ENCODE measurements at regions not wholly inside any gene's neighbourhood (a gene's known extent, or its start where the extent isn't known, plus 50 kb on each side); places are given as distances from the start of the nearest gene placed in this dataset.

GRCh38 chr7:45456105-45456504 is 118.1 kb upstream of the ADCY1 start:
- intact Hi-C loops (cut with micrococcal nuclease), result no loop called here
- H3K9me3 ChIP-seq (ENCODE audit: control insufficient read depth in 1 of 2, insufficient read depth in 1 of 2, low read depth in 1 of 2, low read length in 2 of 2), result no peaks in the 10 kb centered on the region
- H3K27me3 ChIP-seq (ENCODE audit: insufficient read depth, low read length), result peaks cover 68% of the 10 kb centered on the region
- no peaks in the 10 kb centered on the region for H3K79me2 ChIP-seq (ENCODE audit: insufficient read depth, low read length)
- ChIA-PET RAD21 (ENCODE audit: low non-redundant PET in 1 of 2, low total read pairs in 2 of 2, uncharacterized antibody in 2 of 2, unreplicated experiment in 2 of 2) (no interaction called here), POLR2A (no interaction called here), CTCF (no interaction called here)
- H4K20me1 ChIP-seq (ENCODE audit: insufficient read depth), result no peaks in the 10 kb centered on the region
- no peak overlapping the region for H3K9ac ChIP-seq (ENCODE audit: low read length)
- ATAC-seq, result no peak
- no peak for DNase-seq (ENCODE audit: low read depth, low spot score)
- no peaks in the 10 kb centered on the region for H3K4me1 ChIP-seq (ENCODE audit: control insufficient read depth in 1 of 2, insufficient read depth in 2 of 2, low read length in 2 of 2)
- H2AFZ ChIP-seq (ENCODE audit: low read depth, low read length, poor library complexity, severe bottlenecking), result no peak overlapping the region
- no peaks in the 10 kb centered on the region for H3K9me2 ChIP-seq (ENCODE audit: insufficient read depth)
- H3K4me3 ChIP-seq (replicated peaks in 1 of 2; ENCODE audit: low read depth in 1 of 2, low read length in 2 of 2), result no peak overlapping the region
- no TSS peak for BruUV-seq (replicated peaks)
- H3K4me2 ChIP-seq (ENCODE audit: low read length), result no peak overlapping the region
- TF ChIP-seq EZH2 (IDR thresholded peaks at IDR 0.05) (no peak), REST (IDR thresholded peaks at IDR 0.05; ENCODE audit: low read depth) (no peak), ZNF274 (IDR thresholded peaks at IDR 0.05; ENCODE audit: low read depth, low read length) (no peak), SRF (IDR thresholded peaks at IDR 0.05; ENCODE audit: low read depth) (no peak), YY1 (IDR thresholded peaks at IDR 0.05; ENCODE audit: extremely low read depth, insufficient replicate concordance, low read depth, low read length) (no peak), JUND (IDR thresholded peaks at IDR 0.05) (no peak), CTCF (IDR thresholded peaks at IDR 0.05 in 2 of 3, conservative IDR thresholded peaks at IDR 0.05 in 1 of 3; ENCODE audit: borderline replicate concordance in 1 of 3, insufficient read depth in 1 of 3, low read depth in 2 of 3, low read length in 2 of 3) (no peak)
- H3K27ac ChIP-seq (ENCODE audit: low read depth, low read length), result no peak overlapping the region
- no peaks in the 10 kb centered on the region for H3K36me3 ChIP-seq (ENCODE audit: control insufficient read depth in 1 of 2, insufficient read depth in 2 of 2, low read length in 2 of 2)

All from HCT116 (cell line).